ENCODE measurements at regions not wholly inside any gene's neighbourhood (a gene's known extent, or its start where the extent isn't known, plus 50 kb on each side); places are given as distances from the start of the nearest gene placed in this dataset.

DNA sequence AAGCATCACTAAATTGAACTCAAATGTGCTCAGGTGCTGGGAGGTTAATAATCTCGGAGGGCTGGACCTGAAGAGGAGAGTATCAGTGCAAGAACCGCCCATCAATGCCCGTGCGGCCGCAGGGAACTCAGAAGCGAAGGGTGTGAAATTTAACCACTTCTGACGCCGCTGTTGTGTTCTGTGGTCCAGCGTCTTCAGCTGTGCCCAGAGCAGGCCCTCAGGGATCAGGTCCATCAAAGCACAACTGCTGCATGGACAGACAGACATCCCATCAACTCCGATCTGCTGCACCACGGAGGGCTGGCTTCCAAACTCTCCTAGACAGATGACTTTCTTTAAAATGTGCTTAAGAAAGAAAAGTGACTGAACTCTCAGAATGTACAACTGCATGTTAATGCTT is 144.9 kb upstream of the TCERG1L start:
- no peak for DNase-seq (ENCODE audit: low spot score in 2 of 2)
- TF ChIP-seq POLR2A (IDR thresholded peaks at IDR 0.05) (no peak), EP300 (IDR thresholded peaks at IDR 0.05) (no peak)
- TF ChIP-seq, protein P1, sequence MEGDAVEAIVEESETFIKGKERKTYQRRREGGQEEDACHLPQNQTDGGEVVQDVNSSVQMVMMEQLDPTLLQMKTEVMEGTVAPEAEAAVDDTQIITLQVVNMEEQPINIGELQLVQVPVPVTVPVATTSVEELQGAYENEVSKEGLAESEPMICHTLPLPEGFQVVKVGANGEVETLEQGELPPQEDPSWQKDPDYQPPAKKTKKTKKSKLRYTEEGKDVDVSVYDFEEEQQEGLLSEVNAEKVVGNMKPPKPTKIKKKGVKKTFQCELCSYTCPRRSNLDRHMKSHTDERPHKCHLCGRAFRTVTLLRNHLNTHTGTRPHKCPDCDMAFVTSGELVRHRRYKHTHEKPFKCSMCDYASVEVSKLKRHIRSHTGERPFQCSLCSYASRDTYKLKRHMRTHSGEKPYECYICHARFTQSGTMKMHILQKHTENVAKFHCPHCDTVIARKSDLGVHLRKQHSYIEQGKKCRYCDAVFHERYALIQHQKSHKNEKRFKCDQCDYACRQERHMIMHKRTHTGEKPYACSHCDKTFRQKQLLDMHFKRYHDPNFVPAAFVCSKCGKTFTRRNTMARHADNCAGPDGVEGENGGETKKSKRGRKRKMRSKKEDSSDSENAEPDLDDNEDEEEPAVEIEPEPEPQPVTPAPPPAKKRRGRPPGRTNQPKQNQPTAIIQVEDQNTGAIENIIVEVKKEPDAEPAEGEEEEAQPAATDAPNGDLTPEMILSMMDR (IDR thresholded peaks at IDR 0.05) = no peak
- Histone ChIP-seq H3K4me1 (peaks cover 0 to 15% (median 0%) of the 10 kb centered on the region in 4 donors), H3K27me3 (peaks cover 0 to 13% of the 10 kb centered on the region in 2 donors), H3K4me3 (no peak overlapping the region), H3K36me3 (no peaks in the 10 kb centered on the region), H3K9me3 (no peaks in the 10 kb centered on the region), H3K27ac (no peak overlapping the region)
- 47 to 56% methylated on average over 11 of the region's 11 CpGs for WGBS, 2 donors

DNA sequence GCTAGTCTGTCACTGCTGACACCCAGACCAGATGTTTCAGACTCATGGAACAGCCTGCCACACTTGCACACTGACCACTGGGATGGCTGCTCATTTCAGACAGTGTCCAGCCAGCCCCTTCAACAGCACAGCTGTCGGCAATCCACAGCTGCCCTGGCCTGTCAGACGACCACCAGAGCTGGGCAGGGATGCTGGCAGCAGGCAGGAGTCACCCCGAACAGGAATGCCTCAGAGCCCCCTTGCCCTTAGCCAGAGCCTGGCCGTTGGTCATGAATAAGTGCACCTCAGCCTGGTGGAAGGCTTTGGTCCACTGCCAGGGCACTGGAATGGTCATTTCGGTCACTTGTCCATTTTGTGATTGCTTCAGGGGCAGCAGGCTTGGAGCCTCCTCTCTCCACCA is 149.6 kb upstream of the TCERG1L start:
- no peak overlapping the region for H3K4me3 ChIP-seq
- DNase-seq (ENCODE audit: low spot score in 2 of 2) = no peak
- H3K36me3 ChIP-seq = no peaks in the 10 kb centered on the region
- 24 to 53% methylated on average over 5 of the region's 5 CpGs for WGBS, 2 donors
- no peaks in the 10 kb centered on the region for H3K9me3 ChIP-seq
- TF ChIP-seq POLR2A (IDR thresholded peaks at IDR 0.05) = no peak
- H3K27ac ChIP-seq = no peak overlapping the region
- H3K27me3 ChIP-seq = peaks cover 0 to 8% of the 10 kb centered on the region in 2 donors
- H3K4me1 ChIP-seq = no peaks in the 10 kb centered on the region

DNA sequence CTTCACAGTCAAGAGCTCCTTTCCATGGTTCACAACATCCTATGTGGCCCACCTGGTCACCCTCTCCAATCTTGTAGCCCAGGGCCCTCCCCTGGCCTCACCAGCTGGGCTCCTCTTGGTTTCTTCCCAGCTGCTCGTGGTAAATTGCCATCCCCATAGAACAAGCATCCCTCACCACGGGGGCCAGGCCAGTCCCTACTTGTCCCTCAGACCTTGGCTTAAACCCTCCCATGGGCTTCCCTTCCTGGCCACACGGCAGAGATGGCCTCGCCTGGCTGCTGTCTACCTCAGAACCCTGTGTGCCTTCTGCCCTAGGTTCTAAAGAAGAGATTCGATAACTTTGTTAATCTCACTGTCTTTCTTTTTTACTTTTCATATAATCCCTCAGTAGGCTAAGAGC is 153.3 kb upstream of the TCERG1L start:
- Histone ChIP-seq H3K36me3 (no peaks in the 10 kb centered on the region), H3K27me3 (peaks cover 0 to 4% of the 10 kb centered on the region in 2 donors), H3K27ac (no peak overlapping the region), H3K4me3 (no peak overlapping the region), H3K4me1 (no peaks in the 10 kb centered on the region), H3K9me3 (no peaks in the 10 kb centered on the region)
- 91 to 95% methylated on average over 4 to 5 of the region's 5 CpGs for WGBS, 2 donors
- no peak for DNase-seq (ENCODE audit: low spot score in 2 of 2)
- TF ChIP-seq POLR2A (IDR thresholded peaks at IDR 0.05) = no peak
- no peak for TF ChIP-seq EP300 (IDR thresholded peaks at IDR 0.05)
- TF ChIP-seq, protein P1 (IDR thresholded peaks at IDR 0.05) = no peak

DNA sequence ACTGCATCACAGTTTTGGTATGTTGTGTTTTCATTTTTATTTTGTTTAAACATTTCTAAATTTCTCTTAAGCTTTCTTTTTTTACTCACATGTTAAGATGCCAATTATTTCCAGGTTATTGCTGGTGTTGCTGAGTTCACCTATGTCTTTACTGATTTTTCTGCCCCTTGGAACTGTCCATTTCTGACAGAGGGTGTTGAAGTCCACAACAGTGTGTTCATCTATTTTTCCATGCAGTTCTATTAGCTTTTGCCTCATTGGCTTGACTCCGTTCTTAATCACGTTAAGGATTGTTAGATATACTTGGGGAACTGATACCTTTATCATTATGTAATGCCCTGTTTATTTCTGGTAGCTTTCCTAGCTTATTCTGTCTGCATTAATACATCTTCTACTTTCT is 158.0 kb upstream of the TCERG1L start:
- DNase-seq (ENCODE audit: low spot score in 2 of 2) = no peak
- H3K27me3 ChIP-seq = no peaks in the 10 kb centered on the region
- H3K9me3 ChIP-seq = no peaks in the 10 kb centered on the region
- no peak overlapping the region for H3K4me3 ChIP-seq
- TF ChIP-seq EP300 (IDR thresholded peaks at IDR 0.05) = no peak
- TF ChIP-seq POLR2A (IDR thresholded peaks at IDR 0.05) = no peak
- TF ChIP-seq, protein P1 (IDR thresholded peaks at IDR 0.05) = no peak
- 81 to 87% methylated on average over 2 of the region's 2 CpGs for WGBS, 2 donors
- no peaks in the 10 kb centered on the region for H3K36me3 ChIP-seq
- no peak overlapping the region for H3K27ac ChIP-seq
- H3K4me1 ChIP-seq = no peaks in the 10 kb centered on the region

DNA sequence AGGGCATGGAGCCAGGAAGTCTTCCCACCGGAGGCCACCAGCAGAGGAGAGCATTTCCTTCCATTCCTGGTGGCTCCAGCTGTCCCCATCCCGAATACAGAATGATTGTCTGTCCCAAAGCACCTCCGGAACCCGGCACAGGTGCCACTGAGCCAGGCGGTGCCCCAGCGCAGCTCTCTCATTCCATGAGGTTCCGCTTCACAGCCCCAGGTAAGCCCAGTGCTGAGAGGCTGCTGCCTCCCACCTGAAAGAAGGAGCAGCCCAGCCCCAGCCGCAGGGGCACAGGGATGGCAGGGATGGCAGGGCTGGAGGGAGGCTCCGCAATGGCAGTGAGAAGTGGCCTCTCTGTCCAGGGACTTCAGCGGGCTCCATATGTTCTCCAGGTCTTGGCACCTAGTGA is 162.1 kb upstream of the TCERG1L start:
- Histone ChIP-seq H3K27me3 (no peaks in the 10 kb centered on the region), H3K27ac (no peak overlapping the region), H3K36me3 (no peaks in the 10 kb centered on the region), H3K4me3 (no peak overlapping the region), H3K4me1 (no peaks in the 10 kb centered on the region), H3K9me3 (no peaks in the 10 kb centered on the region)
- 90 to 95% methylated on average over 8 of the region's 10 CpGs for WGBS, 2 donors
- no peak for DNase-seq (ENCODE audit: low spot score in 2 of 2)
- TF ChIP-seq, protein P1 (IDR thresholded peaks at IDR 0.05) = no peak
- TF ChIP-seq EP300 (IDR thresholded peaks at IDR 0.05) (no peak), POLR2A (IDR thresholded peaks at IDR 0.05) (no peak)

DNA sequence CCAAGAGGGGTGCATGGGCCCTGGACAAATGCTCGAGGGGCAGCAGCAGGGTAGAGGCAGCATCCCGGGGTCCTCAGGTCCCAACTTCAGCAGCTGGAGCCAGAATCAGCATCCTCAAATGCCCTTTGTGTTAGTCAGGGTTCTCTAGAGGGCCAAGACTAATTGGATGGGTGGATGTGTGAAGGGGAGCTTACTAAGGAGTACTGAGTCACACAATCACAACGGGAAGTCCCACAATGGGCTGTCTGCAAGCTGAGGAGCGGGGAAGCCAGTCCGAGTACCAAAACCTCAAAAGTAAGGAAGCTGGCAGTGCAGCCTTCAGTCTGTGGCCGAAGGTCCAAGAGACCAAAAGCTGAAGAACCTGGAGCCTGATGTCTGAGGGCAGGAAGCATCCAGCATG is 162.9 kb upstream of the TCERG1L start:
- H3K4me1 ChIP-seq = no peaks in the 10 kb centered on the region
- no peak overlapping the region for H3K4me3 ChIP-seq
- no peak overlapping the region for H3K27ac ChIP-seq
- no peaks in the 10 kb centered on the region for H3K36me3 ChIP-seq
- DNase-seq (ENCODE audit: low spot score in 2 of 2) = no peak
- no peaks in the 10 kb centered on the region for H3K9me3 ChIP-seq
- WGBS, 2 donors = 79 to 81% methylated on average over 6 of the region's 6 CpGs
- no peak for TF ChIP-seq POLR2A (IDR thresholded peaks at IDR 0.05)
- TF ChIP-seq, protein P1 (IDR thresholded peaks at IDR 0.05) = no peak
- no peak for TF ChIP-seq EP300 (IDR thresholded peaks at IDR 0.05)
- H3K27me3 ChIP-seq = no peaks in the 10 kb centered on the region
